PC-3 (cell line): ENCODE measurements at regions not wholly inside any gene's neighbourhood (a gene's known extent, or its start where the extent isn't known, plus 50 kb on each side); places are given as distances from the start of the nearest gene placed in this dataset.

Experiments
- EZH2 ChIP-seq: fragments of 300-600 bp; sonication (generic); IDR thresholded peaks from one replicate; pipeline ENCODE4 v1.6.1; 2017; ENCODE audit warnings: antibody characterized with exemption, mild to moderate bottlenecking, low read length; ENCODE audit not compliant: unreplicated experiment
- EZH2phosphoT487 ChIP-seq: fragments of 300-600 bp; sonication (generic); IDR thresholded peaks from 2 replicates; pipeline ENCODE4 v1.6.1; 2018; ENCODE audit warnings: mild to moderate bottlenecking, antibody characterized with exemption, low read length, borderline replicate concordance
- TF ChIP-seq, protein P1 (sequence below): fragments of 300-600 bp; sonication (generic); conservative IDR thresholded peaks from 2 replicates; pipeline ENCODE4 v1.5.1; 2017; ENCODE audit warnings: antibody characterized with exemption, low read depth, mild to moderate bottlenecking, low read length

DNA sequence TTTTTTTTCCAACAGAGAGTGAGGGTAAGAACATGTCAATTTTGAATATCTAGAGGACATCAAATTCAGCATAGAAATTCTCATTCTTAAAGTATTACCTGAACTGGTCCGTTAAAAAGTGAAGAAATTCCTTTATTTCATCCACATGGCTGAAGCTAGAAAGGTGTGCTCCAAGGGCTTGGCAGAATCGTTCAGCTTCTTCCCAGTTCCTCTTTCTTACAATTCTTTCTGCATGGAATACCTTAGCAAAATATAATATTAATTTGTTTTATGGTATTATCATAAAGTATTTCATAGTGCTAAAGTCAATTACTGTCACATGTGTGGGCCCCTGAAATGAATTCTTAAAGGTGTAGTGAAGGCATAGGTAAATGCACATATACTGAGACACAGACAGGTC is 74.3 kb upstream of the CD302 start:
- TF ChIP-seq EZH2 (no peak), EZH2phosphoT487 (no peak)
- TF ChIP-seq, protein P1, sequence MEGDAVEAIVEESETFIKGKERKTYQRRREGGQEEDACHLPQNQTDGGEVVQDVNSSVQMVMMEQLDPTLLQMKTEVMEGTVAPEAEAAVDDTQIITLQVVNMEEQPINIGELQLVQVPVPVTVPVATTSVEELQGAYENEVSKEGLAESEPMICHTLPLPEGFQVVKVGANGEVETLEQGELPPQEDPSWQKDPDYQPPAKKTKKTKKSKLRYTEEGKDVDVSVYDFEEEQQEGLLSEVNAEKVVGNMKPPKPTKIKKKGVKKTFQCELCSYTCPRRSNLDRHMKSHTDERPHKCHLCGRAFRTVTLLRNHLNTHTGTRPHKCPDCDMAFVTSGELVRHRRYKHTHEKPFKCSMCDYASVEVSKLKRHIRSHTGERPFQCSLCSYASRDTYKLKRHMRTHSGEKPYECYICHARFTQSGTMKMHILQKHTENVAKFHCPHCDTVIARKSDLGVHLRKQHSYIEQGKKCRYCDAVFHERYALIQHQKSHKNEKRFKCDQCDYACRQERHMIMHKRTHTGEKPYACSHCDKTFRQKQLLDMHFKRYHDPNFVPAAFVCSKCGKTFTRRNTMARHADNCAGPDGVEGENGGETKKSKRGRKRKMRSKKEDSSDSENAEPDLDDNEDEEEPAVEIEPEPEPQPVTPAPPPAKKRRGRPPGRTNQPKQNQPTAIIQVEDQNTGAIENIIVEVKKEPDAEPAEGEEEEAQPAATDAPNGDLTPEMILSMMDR: no peak
